ENCODE measurements at regions not wholly inside any gene's neighbourhood (a gene's known extent, or its start where the extent isn't known, plus 50 kb on each side); places are given as distances from the start of the nearest gene placed in this dataset.
"Not testable (repeated sequence)": the region's sequence is repeated elsewhere in the genome, so short reads cannot be mapped to it uniquely, and the experiment has no call there.

- no peak for DNase-seq
Measured at GRCh38 chr3:64792445-64792844, 104.6 kb upstream of the ADAMTS9 start.

GRCh38 chr3:64789111-64789510 lies 101.3 kb upstream of the ADAMTS9 start:
- DNase-seq, result no peak

GRCh38 chr3:64783200-64783599 lies 95.4 kb upstream of the ADAMTS9 start:
- no peak for DNase-seq

GRCh38 chr3:64780923-64781322 lies 93.1 kb upstream of the ADAMTS9 start:
- DNase-seq, result not testable (repeated sequence)

DNA sequence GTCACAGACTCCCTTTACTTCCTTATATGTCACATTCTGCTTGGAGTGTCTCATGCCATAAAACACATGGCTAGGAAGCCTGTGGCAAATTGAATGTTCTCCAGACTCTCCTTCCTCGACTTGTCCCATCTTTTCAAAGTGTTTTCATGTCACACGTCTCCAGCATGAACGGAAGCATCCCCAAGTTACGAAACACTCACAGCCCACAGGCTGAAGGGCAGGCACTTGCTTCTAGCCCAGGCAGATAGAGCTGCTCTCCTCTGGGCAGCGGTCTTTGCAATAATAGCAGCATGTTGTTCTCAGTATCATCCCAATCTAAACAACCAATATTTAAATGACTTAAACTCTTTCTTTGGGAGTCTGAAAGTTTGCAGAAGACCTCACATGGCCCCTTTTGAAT lies 85.3 kb upstream of the ADAMTS9 start:
- no peak for DNase-seq

DNA sequence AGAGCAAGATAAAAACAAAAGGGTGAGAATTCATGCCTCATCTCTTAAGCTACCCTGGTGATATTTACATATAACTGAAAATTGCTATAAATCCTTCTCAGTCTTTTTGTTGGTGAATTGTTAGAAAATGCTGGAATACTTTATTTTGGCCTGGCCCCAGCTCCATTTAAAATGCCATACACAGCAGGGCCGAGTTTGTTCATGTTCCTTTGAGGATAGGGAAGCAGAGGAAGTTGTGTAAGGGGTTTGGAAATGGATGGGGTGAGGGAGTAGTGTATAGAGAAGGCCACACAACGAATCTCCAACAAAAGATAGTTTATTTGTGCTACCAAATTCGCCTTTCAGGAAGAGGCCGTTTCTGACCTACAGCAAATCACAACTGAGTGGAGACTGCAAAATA lies 78.6 kb upstream of the ADAMTS9 start:
- DNase-seq, result no peak

GRCh38 chr3:64765947-64766346 lies 78.1 kb upstream of the ADAMTS9 start:
- DNase-seq, result no peak

- DNase-seq, result no peak
Measured at GRCh38 chr3:64764386-64764929, 76.7 kb upstream of the ADAMTS9 start.

GRCh38 chr3:64763980-64764379 lies 76.2 kb upstream of the ADAMTS9 start:
- DNase-seq, result no peak

- DNase-seq, result no peak
Measured at GRCh38 chr3:64761729-64762128, 73.9 kb upstream of the ADAMTS9 start.

DNA sequence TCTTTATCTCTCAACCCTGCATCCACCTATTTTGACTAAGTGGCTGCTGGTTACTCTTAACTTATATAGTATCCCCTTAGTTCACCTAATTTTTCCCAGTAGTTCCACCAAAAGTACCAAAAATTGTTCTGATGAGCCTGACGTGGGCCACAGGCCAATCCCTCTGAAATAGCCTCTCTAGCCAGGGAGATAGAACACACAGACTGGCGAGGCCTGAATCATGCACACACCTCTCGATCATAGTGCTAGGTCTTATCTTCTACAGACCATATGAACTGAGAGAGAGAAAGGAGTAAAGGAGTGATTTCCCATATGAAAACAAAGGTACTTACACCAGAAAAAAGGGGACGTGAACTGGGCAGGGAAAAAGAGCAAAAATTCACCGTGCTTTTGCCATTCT lies 72.5 kb upstream of the ADAMTS9 start:
- DNase-seq, result no peak

- no peak for DNase-seq
Measured at GRCh38 chr3:64759811-64760210, 72.0 kb upstream of the ADAMTS9 start.

DNA sequence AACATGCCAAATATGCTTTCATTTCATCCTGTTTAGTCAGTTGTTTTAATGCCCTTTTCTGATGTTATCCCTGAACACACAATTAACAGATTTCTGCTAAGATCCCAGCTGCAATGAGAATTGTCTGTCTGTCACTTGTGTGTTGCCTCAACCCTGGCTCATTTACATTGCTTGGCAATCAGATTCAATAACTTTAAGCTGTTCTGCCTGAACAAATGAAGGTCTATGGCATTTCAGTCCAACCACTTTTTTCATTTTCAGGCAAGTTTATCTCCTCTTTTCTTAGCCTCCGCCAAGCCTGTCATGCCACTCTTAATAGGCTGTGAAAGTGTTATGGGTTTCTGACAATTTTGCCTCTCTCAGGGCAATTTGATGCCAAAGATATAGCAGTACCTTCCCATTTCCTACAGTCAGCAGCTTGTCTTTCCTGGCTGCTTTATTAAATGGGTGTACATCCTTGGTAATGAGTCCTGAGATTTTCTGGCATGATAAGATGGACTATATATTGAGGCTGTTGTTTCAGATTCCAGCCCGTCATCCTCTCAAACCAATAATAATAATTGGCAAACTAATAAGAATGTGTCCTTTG lies 68.7 kb upstream of the ADAMTS9 start:
- no peak for DNase-seq

DNA sequence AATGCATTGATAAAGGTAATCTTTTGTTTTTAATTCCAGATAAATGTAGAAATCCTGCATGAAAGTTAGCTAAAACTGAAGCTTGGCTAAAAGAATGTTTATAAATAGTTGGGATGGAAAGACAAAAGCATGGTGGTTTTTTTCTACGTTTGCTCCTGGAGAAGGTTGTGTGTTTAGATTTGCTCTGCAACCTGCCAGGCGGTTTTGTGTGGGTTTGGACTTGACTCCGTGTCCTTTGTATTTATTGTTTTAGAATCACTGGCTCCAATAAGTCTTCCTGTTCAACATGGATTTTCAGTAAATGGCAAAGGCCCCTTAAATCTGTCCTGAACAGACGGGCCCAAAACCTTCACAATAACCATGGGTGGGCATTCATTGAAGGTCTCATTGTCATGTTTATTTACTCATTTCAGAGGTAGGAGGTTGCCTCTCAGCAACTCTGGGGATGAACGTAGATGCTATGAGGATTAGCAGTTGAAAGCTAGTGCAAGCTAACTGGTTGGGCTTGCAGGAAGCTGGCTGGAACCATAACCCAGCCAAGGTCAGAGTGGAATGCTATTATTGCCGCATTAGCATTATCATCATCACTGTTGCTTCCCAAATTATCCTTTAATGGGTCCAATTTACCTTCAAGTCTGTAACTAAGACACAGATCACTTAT lies 60.6 kb upstream of the ADAMTS9 start:
- no peak for DNase-seq

- DNase-seq, result no peak
Measured at GRCh38 chr3:64747679-64748078, 59.9 kb upstream of the ADAMTS9 start.

DNA sequence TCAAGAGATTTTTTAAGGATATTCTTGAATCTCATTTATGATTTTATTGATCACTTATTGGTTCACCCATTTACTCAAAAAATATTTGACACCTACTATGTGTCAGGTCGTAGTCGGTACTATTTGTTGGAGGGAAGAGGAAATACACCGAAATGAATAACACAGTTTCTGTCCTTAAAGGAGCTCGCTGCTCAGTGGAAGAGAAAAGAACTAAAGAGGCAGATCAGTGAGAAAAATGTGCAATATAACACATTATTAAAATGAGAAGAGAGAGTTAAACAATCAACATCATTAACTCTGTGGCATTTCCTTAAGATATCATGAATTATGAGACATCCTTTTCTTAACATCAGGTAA lies 56.1 kb upstream of the ADAMTS9 start:
- DNase-seq, result no peak

GRCh38 chr3:64743156-64743886 lies 55.5 kb upstream of the ADAMTS9 start:
- no peak for DNase-seq

DNA sequence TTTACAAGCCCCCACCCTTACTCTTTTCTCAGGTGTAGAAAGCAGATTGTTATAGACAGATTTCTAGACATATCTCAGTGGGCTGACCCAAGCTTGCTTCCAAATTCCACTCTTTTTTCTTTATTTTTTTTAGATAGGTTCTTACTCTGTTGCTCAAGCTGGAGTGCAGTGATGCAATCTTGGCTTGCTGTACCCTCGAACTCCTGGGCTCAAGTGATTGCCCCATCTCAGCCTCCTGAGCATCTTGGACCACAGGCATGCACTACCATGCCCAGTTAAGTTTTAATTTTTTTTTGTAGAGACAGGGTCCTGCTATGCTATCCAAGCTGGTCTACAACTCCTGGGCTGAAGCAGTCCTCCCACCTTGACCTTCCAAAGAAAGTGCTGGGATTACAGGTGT lies 53.5 kb upstream of the ADAMTS9 start:
- no peak for DNase-seq

DNA sequence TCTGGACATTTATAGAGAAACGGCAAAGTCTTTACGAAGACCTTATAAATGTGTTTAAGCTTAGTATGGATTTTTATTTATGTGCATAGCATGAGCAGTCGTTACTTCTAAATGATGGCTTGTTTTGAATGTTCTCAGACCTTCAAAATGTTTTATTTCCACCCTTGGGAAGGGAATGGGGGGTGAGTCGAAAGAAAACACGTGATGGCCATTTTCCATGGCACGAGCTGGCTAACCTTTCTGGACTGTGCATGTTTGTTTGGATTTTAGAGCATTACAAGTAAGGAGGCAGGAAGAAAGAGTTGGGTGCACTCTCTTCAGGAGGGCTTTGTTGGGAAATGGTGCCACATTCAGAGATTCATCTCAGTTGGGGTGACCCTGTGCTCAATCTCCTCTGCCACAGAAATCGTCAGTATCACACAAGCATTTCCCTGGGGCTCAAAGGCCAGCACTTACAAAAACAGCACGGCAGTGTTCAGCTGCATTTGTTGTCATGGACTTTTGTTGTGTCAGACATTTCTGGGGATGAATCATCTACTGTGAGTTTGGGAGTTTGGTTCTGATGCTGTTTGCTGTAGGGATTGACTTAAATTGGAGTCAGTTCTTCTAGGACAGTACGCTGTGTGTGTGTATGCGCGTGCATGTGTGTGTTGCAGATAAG lies 52.3 kb upstream of the ADAMTS9 start:
- no peak for DNase-seq

Measured in NCI-H187 treated with DMSO at 0.1 percent for 48 hours (cell line).